T-cell (primary cell): ENCODE measurements at regions not wholly inside any gene's neighbourhood (a gene's known extent, or its start where the extent isn't known, plus 50 kb on each side); places are given as distances from the start of the nearest gene placed in this dataset.

ENCODE experiments used
- ATAC-seq, 4 experiments: fragments of 200-7000 bp in 3 of 4; fragments of 150-1000 bp in 1 of 4; cut with Tn5 transposase; replicated peaks in 1 of 4; 1 replicate in 3 of 4; 2 replicates in 1 of 4; pipeline ENCODE4 v1.10.0; 2021; ENCODE audit warnings: moderate library complexity in 3 of 4, mild to moderate bottlenecking in 2 of 4, moderate number of reproducible peaks in 1 of 4
- CTCF ChIA-PET, 2 donors: fragments of 300-600 bp; sonication (Branson Sonifier 250); formaldehyde crosslinking; loops; one replicate each; lab custom pipeline; 2022; ENCODE audit warnings: antibody characterized with exemption in 2 of 2; lab: Charles Lee
- POLR2A ChIA-PET, 2 donors: fragments of 300-600 bp; sonication (Branson Sonifier 250); formaldehyde crosslinking; loops; one replicate each; lab custom pipeline; 2022; ENCODE audit warnings: antibody characterized with exemption in 2 of 2; lab: Charles Lee
- DNase-seq, 35 experiments: peaks; one replicate each; pipeline versions ENCODE4 v3.0.0 to v3.0.0-alpha.2; 2013 to 2023
- H3K27ac ChIP-seq: one replicate; pipeline ENCODE4 v1.5.1; 2013; ENCODE audit warnings: low read length
- H3K27me3 ChIP-seq, 2 experiments: replicated peaks in 1 of 2; 1 replicate in 1 of 2; 2 replicates in 1 of 2; pipeline versions ENCODE4 v1.6.1 to v1.7.0; 2013; ENCODE audit warnings: low read length in 1 of 2, mixed read lengths in 1 of 2; ENCODE audit not compliant: control insufficient read depth in 2 of 2, insufficient read depth in 2 of 2; ENCODE audit errors: extremely low read depth in 1 of 2
- H3K36me3 ChIP-seq, 2 donors: 1 replicate in 1 of 2; 2 replicates in 1 of 2; pipeline versions ENCODE4 v1.6.1 to v1.7.0; 2013; ENCODE audit warnings: low read length in 1 of 2; ENCODE audit not compliant: control insufficient read depth in 2 of 2, insufficient read depth in 1 of 2; ENCODE audit errors: extremely low read depth in 1 of 2
- H3K4me1 ChIP-seq, 2 experiments: 1 replicate in 1 of 2; 2 replicates in 1 of 2; pipeline versions ENCODE4 v1.6.1 to v1.7.0; 2013; ENCODE audit warnings: low read length in 2 of 2, mixed read lengths in 1 of 2; ENCODE audit not compliant: insufficient read depth in 2 of 2, control insufficient read depth in 1 of 2; ENCODE audit errors: extremely low read depth in 1 of 2
- H3K4me3 ChIP-seq, 2 donors: 1 replicate in 1 of 2; 2 replicates in 1 of 2; pipeline versions ENCODE4 v1.5.1 to v1.7.0; 2013; ENCODE audit warnings: mild to moderate bottlenecking in 2 of 2, low read length in 1 of 2, moderate library complexity in 1 of 2; ENCODE audit not compliant: control insufficient read depth in 1 of 2; ENCODE audit errors: extremely low read depth in 1 of 2
- H3K9me3 ChIP-seq: 2 replicates; pipeline ENCODE4 v1.7.0; 2013
- H3K27ac Mint-ChIP-seq, 2 donors: one replicate each; pipeline ENCODE4 v1.8.0; 2020 to 2021; ENCODE audit warnings: mild to moderate bottlenecking in 2 of 2, mixed read lengths in 2 of 2
- H3K27me3 Mint-ChIP-seq, 2 donors: one replicate each; pipeline ENCODE4 v1.8.0; 2021 to 2022; ENCODE audit warnings: mixed read lengths in 2 of 2
- H3K36me3 Mint-ChIP-seq: one replicate; pipeline ENCODE4 v1.8.0; 2021; ENCODE audit warnings: mixed read lengths
- H3K4me1 Mint-ChIP-seq, 3 donors: one replicate each; pipeline ENCODE4 v1.8.0; 2020 to 2022; ENCODE audit warnings: mixed read lengths in 3 of 3, mild to moderate bottlenecking in 1 of 3
- H3K4me3 Mint-ChIP-seq, 3 donors: one replicate each; pipeline ENCODE4 v1.8.0; 2020 to 2022; ENCODE audit warnings: mild to moderate bottlenecking in 3 of 3, mixed read lengths in 3 of 3, moderate library complexity in 3 of 3
- H3K9me3 Mint-ChIP-seq, 3 donors: one replicate each; pipeline ENCODE4 v1.8.0; 2020 to 2022; ENCODE audit warnings: mixed read lengths in 3 of 3
- WGBS: methylation state at CpG from one replicate; pipeline ENCODE4 v1.1.5; 2013; ENCODE audit warnings: missing lambda C conversion rate; ENCODE audit not compliant: insufficient coverage; 5-methylcytosine and 5-hydroxymethylcytosine counted together

- Mint-ChIP-seq H3K27me3 (peaks cover 0 to 2% of the 10 kb centered on the region in 2 donors), H3K4me3 (no peak overlapping the region), H3K27ac (no peak overlapping the region), H3K36me3 (no peaks in the 10 kb centered on the region), H3K9me3 (peaks cover 0 to 10% (median 10%) of the 10 kb centered on the region in 3 donors), H3K4me1 (no peaks in the 10 kb centered on the region)
- peaks cover 0 to 4% of the 10 kb centered on the region in 2 experiments for H3K27me3 ChIP-seq
- DNase-seq (no peak), ATAC-seq (no peak)
- no peaks in the 10 kb centered on the region for H3K4me1 ChIP-seq
- CTCF ChIA-PET, result no interaction called here
- H3K4me3 ChIP-seq, result no peak overlapping the region
- no peaks in the 10 kb centered on the region for H3K9me3 ChIP-seq
- POLR2A ChIA-PET, result no interaction called here
- H3K27ac ChIP-seq, result no peak overlapping the region
- no peaks in the 10 kb centered on the region for H3K36me3 ChIP-seq
- no CpG with 5 or more reads among the region's 2 CpGs for WGBS
Measured at GRCh38 chr5:82403724-82404123, 125.6 kb upstream of the RPS23 start.

DNA sequence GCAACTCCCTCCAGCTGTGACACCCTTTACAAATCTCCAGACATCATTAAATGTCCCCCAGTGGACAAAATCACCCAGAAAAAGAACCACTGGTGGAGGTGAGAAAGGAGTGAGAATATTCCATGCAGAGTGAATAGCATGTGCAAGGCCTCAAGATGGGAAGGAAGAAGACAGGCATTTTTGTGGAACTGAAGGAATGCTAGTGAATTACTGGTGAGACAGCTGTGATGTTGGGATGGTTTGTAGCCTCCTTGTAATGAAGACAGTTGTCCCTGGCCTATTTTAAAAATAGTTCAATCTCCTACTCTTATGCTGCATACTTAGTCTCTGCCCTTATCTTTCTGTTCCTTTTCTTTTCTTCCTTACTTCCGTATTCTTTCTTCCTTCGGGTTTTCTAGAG is 124.9 kb upstream of the RPS23 start:
- H3K4me1 ChIP-seq, result no peaks in the 10 kb centered on the region
- DNase-seq (no peak), ATAC-seq (no peak)
- no peak overlapping the region for H3K4me3 ChIP-seq
- peaks cover 0 to 4% of the 10 kb centered on the region in 2 experiments for H3K27me3 ChIP-seq
- no peaks in the 10 kb centered on the region for H3K9me3 ChIP-seq
- H3K27ac ChIP-seq, result no peak overlapping the region
- Mint-ChIP-seq H3K4me1 (no peaks in the 10 kb centered on the region), H3K9me3 (peaks cover 0 to 10% (median 10%) of the 10 kb centered on the region in 3 donors), H3K4me3 (no peak overlapping the region), H3K27ac (no peak overlapping the region), H3K36me3 (no peaks in the 10 kb centered on the region), H3K27me3 (peaks cover 0 to 2% of the 10 kb centered on the region in 2 donors)
- ChIA-PET POLR2A (no interaction called here), CTCF (interaction anchor here in 1 of 2 donors (0.6 kb wide), 1 partner anchor 717 kb away, joined by 6 read pairs; no protein-coding TSS in a partner anchor)
- no peaks in the 10 kb centered on the region for H3K36me3 ChIP-seq
- WGBS, result no CpG with 5 or more reads among the region's 2 CpGs

- peaks cover 0 to 2% of the 10 kb centered on the region in 2 donors for H3K27me3 Mint-ChIP-seq
- no peak overlapping the region for H3K27ac Mint-ChIP-seq
- no peaks in the 10 kb centered on the region for H3K36me3 ChIP-seq
- DNase-seq (no peak), ATAC-seq (no peak)
- no CpG with 5 or more reads among the region's 2 CpGs for WGBS
- no peak overlapping the region for H3K4me3 Mint-ChIP-seq
- ChIA-PET CTCF (no interaction called here), POLR2A (no interaction called here)
- no peaks in the 10 kb centered on the region for H3K9me3 ChIP-seq
- H3K4me1 Mint-ChIP-seq, result no peaks in the 10 kb centered on the region
- peaks cover 0 to 4% of the 10 kb centered on the region in 2 experiments for H3K27me3 ChIP-seq
- H3K27ac ChIP-seq, result no peak overlapping the region
- H3K9me3 Mint-ChIP-seq, result no peaks in the 10 kb centered on the region
- no peaks in the 10 kb centered on the region for H3K36me3 Mint-ChIP-seq
- no peak overlapping the region for H3K4me3 ChIP-seq
- no peaks in the 10 kb centered on the region for H3K4me1 ChIP-seq
Measured at GRCh38 chr5:82399111-82399510, 121.0 kb upstream of the RPS23 start.

GRCh38 chr5:82397741-82398320 is 119.7 kb upstream of the RPS23 start:
- Histone ChIP-seq H3K27ac (no peak overlapping the region), H3K9me3 (no peaks in the 10 kb centered on the region), H3K4me1 (no peaks in the 10 kb centered on the region), H3K27me3 (no peaks in the 10 kb centered on the region), H3K4me3 (no peak overlapping the region), H3K36me3 (no peaks in the 10 kb centered on the region)
- no peak for ATAC-seq
- WGBS, result no CpG with 5 or more reads among the region's 3 CpGs
- CTCF ChIA-PET, result no interaction called here
- Mint-ChIP-seq H3K36me3 (no peaks in the 10 kb centered on the region), H3K27me3 (peaks cover 0 to 2% of the 10 kb centered on the region in 2 donors), H3K27ac (no peak overlapping the region), H3K4me3 (no peak overlapping the region), H3K4me1 (no peaks in the 10 kb centered on the region), H3K9me3 (no peaks in the 10 kb centered on the region)
- DNase-seq, result no peak
- POLR2A ChIA-PET, result no interaction called here

DNA sequence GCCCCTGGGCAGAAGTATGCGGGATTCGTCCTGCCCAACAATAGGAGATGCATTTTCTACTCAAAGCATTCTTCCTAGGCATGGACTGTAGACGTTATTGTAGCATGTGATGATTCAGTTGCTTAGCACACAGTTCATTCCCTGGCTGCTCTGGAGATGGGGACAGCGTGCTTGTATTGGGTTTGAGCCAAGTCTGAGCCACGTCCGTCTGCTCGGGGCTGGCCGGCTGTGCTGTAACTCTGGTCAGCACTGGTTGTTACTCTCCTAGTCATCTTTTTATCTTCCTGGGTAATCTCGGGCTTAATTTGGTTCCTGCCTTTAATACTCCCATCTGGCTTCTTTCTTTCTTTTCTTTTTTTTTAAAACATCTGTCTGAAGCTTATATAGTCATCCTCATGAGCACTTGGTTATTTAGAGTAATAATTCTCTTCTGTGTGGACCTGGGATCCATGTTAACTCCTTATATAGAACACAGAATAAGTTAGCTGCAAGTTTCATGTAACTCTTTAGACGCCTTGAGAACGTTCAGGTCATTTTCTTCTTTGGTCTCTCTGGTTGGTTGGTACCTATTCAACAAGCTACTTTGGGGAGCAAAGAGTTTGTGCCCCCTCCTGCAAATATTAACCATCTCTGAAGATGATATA is 118.8 kb upstream of the RPS23 start:
- Histone ChIP-seq H3K4me1 (no peaks in the 10 kb centered on the region), H3K27ac (no peak overlapping the region), H3K36me3 (no peaks in the 10 kb centered on the region), H3K4me3 (no peak overlapping the region), H3K27me3 (no peaks in the 10 kb centered on the region), H3K9me3 (no peaks in the 10 kb centered on the region)
- ChIA-PET POLR2A (no interaction called here), CTCF (no interaction called here)
- 92% methylated on average over 5 of the region's 11 CpGs for WGBS
- Mint-ChIP-seq H3K4me3 (no peak overlapping the region), H3K27ac (no peak overlapping the region), H3K27me3 (peaks cover 0 to 2% of the 10 kb centered on the region in 2 donors), H3K4me1 (no peaks in the 10 kb centered on the region), H3K9me3 (no peaks in the 10 kb centered on the region), H3K36me3 (no peaks in the 10 kb centered on the region)
- ATAC-seq, result no peak
- no peak for DNase-seq

GRCh38 chr5:82396396-82396795 is 118.2 kb upstream of the RPS23 start:
- DNase-seq (no peak), ATAC-seq (no peak)
- Histone ChIP-seq H3K36me3 (no peaks in the 10 kb centered on the region), H3K4me3 (no peak overlapping the region), H3K4me1 (no peaks in the 10 kb centered on the region), H3K27me3 (no peaks in the 10 kb centered on the region), H3K9me3 (no peaks in the 10 kb centered on the region), H3K27ac (no peak overlapping the region)
- no peaks in the 10 kb centered on the region for H3K36me3 Mint-ChIP-seq
- H3K4me3 Mint-ChIP-seq, result no peak overlapping the region
- H3K27ac Mint-ChIP-seq, result no peak overlapping the region
- POLR2A ChIA-PET, result no interaction called here
- CTCF ChIA-PET, result no interaction called here
- H3K9me3 Mint-ChIP-seq, result no peaks in the 10 kb centered on the region
- WGBS, result 57% methylated on average over 1 of the region's 2 CpGs
- H3K4me1 Mint-ChIP-seq, result no peaks in the 10 kb centered on the region
- H3K27me3 Mint-ChIP-seq, result peaks cover 0 to 2% of the 10 kb centered on the region in 2 donors
